ENCODE measurements at regions not wholly inside any gene's neighbourhood (a gene's known extent, or its start where the extent isn't known, plus 50 kb on each side); places are given as distances from the start of the nearest gene placed in this dataset.

DNA sequence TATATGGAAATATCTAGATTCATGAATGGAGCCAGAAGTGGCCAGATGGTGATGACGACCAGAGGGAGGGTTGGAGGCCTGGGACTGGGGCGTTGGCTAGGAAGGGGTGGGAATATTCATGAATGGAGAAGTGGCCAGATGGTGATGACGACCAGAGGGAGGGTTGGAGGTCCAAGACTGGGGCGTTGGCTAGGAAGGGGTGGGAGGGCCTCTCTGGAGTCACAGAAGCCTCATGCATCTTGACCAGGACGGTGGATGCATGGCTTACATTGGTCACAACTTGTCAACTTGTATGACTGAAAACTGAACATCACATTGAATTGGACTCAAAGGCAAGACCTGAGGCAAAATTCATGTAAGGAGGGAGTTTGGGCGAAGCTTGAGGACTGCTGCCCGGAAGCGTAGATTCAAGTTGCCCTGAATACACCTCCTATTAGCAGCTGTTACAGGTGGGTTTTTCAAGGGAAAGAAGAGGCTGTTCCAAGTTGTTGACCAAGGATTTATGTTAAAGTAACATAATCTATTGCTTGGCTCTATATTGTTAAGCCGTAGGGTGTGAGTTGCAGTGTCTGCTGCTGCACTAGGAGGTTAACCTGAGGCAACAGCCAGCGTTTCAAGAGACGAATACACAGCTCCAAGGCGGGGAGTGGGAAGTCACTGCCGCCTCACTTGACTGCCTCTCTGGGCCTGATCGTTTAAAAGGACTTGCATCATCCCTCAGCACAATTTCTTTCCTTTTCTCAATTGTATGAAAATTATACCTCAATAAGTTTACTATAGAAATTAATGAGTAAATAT, 55.1 kb upstream of the FAM20C start:
- peaks cover 13% of the 10 kb centered on the region for H3K27me3 Mint-ChIP-seq (ENCODE audit: insufficient read depth, low read depth, poor library complexity)
- Histone ChIP-seq H3K27ac (ENCODE audit: low read depth) (no peak overlapping the region), H2AFZ (no peak overlapping the region), H3F3A (replicated peaks; ENCODE audit: low read depth) (0 out of 2 replicates have a peak, but pooled peaks cover 5% of the 10 kb centered on the region), H3K27me3 (ENCODE audit: insufficient read depth) (no peaks in the 10 kb centered on the region), H4K20me1 (replicated peaks; ENCODE audit: insufficient read depth) (no peaks in the 10 kb centered on the region), H3K79me2 (replicated peaks; ENCODE audit: insufficient read depth) (no peaks in the 10 kb centered on the region), H3K4me2 (no peak overlapping the region), H3K4me1 (ENCODE audit: insufficient read depth) (peaks cover 7% of the 10 kb centered on the region; the same call in 1 of the 2 replicates), H3K36me3 (ENCODE audit: insufficient read depth) (no peaks in the 10 kb centered on the region), H3K9me2 (ENCODE audit: insufficient read depth) (peaks cover 4% of the 10 kb centered on the region; the same call in 1 of the 2 replicates), H3K4me3 (no peak overlapping the region)
- no peak overlapping the region for H3K27ac Mint-ChIP-seq
- ATAC-seq (no peak), DNase-seq (ENCODE audit: low spot score) (no peak)
- H3K36me3 Mint-ChIP-seq (ENCODE audit: low read depth): no peaks in the 10 kb centered on the region
- H3K9me3 Mint-ChIP-seq: no peaks in the 10 kb centered on the region
- H3K4me1 Mint-ChIP-seq: peaks cover 22% of the 10 kb centered on the region
- H3K4me3 Mint-ChIP-seq: no peak overlapping the region
- TF ChIP-seq ZNF114 (CRISPR knock-in tag; IDR thresholded peaks at IDR 0.05) (no peak), POLR2AphosphoS5 (IDR thresholded peaks at IDR 0.05; ENCODE audit: low read depth) (no peak), NANOG (IDR thresholded peaks at IDR 0.05; ENCODE audit: borderline replicate concordance) (no peak), EZH2 (IDR thresholded peaks at IDR 0.05; ENCODE audit: low read depth, unreplicated experiment) (no peak)
- TF ChIP-seq, protein P1, sequence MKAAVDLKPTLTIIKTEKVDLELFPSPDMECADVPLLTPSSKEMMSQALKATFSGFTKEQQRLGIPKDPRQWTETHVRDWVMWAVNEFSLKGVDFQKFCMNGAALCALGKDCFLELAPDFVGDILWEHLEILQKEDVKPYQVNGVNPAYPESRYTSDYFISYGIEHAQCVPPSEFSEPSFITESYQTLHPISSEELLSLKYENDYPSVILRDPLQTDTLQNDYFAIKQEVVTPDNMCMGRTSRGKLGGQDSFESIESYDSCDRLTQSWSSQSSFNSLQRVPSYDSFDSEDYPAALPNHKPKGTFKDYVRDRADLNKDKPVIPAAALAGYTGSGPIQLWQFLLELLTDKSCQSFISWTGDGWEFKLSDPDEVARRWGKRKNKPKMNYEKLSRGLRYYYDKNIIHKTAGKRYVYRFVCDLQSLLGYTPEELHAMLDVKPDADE (IDR thresholded peaks at IDR 0.05): no peak
- TF ChIP-seq, protein P2, sequence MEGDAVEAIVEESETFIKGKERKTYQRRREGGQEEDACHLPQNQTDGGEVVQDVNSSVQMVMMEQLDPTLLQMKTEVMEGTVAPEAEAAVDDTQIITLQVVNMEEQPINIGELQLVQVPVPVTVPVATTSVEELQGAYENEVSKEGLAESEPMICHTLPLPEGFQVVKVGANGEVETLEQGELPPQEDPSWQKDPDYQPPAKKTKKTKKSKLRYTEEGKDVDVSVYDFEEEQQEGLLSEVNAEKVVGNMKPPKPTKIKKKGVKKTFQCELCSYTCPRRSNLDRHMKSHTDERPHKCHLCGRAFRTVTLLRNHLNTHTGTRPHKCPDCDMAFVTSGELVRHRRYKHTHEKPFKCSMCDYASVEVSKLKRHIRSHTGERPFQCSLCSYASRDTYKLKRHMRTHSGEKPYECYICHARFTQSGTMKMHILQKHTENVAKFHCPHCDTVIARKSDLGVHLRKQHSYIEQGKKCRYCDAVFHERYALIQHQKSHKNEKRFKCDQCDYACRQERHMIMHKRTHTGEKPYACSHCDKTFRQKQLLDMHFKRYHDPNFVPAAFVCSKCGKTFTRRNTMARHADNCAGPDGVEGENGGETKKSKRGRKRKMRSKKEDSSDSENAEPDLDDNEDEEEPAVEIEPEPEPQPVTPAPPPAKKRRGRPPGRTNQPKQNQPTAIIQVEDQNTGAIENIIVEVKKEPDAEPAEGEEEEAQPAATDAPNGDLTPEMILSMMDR (conservative IDR thresholded peaks at IDR 0.05; ENCODE audit: low read depth in 2 of 2): no peak

DNA sequence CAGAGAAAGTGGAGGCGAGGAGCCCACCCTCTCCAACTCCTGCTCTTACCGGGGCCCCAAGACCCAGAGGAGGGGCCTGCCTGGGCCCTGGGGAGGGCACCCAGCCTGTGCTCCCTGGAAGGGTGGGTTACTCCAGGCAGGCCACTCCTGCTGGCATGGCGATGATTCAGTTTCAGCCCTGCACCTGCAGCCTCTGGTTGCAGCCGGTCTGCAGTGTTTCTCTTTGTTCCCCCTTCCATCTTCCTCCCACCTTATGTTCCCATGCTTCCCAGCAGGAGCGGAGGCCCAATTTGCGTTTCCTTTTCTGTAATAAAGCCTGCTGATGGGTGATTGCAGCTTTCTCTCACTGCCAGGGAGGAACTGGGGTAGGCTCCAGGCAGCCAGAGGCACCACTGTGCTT, 53.2 kb upstream of the FAM20C start:
- DNase-seq (ENCODE audit: low spot score): peak; percentile 54
- Histone ChIP-seq H3K36me3 (ENCODE audit: insufficient read depth) (no peaks in the 10 kb centered on the region), H3K4me2 (0 out of 2 replicates have a peak overlapping the region, but pooled peaks have one; percentile 48), H3K4me1 (ENCODE audit: insufficient read depth) (peaks cover 7% of the 10 kb centered on the region; the same call in 1 of the 2 replicates), H3K27me3 (ENCODE audit: insufficient read depth) (no peaks in the 10 kb centered on the region), H3K4me3 (no peak overlapping the region), H2AFZ (peak overlapping the region; percentile 93), H4K20me1 (replicated peaks; ENCODE audit: insufficient read depth) (no peaks in the 10 kb centered on the region), H3F3A (replicated peaks; ENCODE audit: low read depth) (0 out of 2 replicates have a peak, but pooled peaks cover 5% of the 10 kb centered on the region), H3K27ac (ENCODE audit: low read depth) (no peak overlapping the region), H3K79me2 (replicated peaks; ENCODE audit: insufficient read depth) (no peaks in the 10 kb centered on the region), H3K9me2 (ENCODE audit: insufficient read depth) (peaks cover 4% of the 10 kb centered on the region; the same call in 1 of the 2 replicates)
- Mint-ChIP-seq H3K27me3 (ENCODE audit: insufficient read depth, low read depth, poor library complexity) (peaks cover 13% of the 10 kb centered on the region), H3K36me3 (ENCODE audit: low read depth) (no peaks in the 10 kb centered on the region), H3K9me3 (no peaks in the 10 kb centered on the region), H3K4me1 (peaks cover 22% of the 10 kb centered on the region), H3K27ac (peak overlapping the region; percentile 44; the same call in 1 of the 2 replicates), H3K4me3 (no peak overlapping the region)
- ATAC-seq: peak; percentile 61
- TF ChIP-seq, protein P3, sequence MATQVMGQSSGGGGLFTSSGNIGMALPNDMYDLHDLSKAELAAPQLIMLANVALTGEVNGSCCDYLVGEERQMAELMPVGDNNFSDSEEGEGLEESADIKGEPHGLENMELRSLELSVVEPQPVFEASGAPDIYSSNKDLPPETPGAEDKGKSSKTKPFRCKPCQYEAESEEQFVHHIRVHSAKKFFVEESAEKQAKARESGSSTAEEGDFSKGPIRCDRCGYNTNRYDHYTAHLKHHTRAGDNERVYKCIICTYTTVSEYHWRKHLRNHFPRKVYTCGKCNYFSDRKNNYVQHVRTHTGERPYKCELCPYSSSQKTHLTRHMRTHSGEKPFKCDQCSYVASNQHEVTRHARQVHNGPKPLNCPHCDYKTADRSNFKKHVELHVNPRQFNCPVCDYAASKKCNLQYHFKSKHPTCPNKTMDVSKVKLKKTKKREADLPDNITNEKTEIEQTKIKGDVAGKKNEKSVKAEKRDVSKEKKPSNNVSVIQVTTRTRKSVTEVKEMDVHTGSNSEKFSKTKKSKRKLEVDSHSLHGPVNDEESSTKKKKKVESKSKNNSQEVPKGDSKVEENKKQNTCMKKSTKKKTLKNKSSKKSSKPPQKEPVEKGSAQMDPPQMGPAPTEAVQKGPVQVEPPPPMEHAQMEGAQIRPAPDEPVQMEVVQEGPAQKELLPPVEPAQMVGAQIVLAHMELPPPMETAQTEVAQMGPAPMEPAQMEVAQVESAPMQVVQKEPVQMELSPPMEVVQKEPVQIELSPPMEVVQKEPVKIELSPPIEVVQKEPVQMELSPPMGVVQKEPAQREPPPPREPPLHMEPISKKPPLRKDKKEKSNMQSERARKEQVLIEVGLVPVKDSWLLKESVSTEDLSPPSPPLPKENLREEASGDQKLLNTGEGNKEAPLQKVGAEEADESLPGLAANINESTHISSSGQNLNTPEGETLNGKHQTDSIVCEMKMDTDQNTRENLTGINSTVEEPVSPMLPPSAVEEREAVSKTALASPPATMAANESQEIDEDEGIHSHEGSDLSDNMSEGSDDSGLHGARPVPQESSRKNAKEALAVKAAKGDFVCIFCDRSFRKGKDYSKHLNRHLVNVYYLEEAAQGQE (IDR thresholded peaks at IDR 0.05; ENCODE audit: unreplicated experiment): no peak
- no peak for TF ChIP-seq EZH2 (IDR thresholded peaks at IDR 0.05; ENCODE audit: low read depth, unreplicated experiment)

Data from GM23338 (cell line).